CD4-positive, alpha-beta T cell (primary cell): ENCODE measurements at regions not wholly inside any gene's neighbourhood (a gene's known extent, or its start where the extent isn't known, plus 50 kb on each side); places are given as distances from the start of the nearest gene placed in this dataset.

Source experiments
- ATAC-seq: fragments of 200-7000 bp; cut with Tn5 transposase; one replicate; pipeline ENCODE4 v1.10.0; 2022; ENCODE audit warnings: mild to moderate bottlenecking; ENCODE audit not compliant: poor library complexity
- CTCF ChIA-PET: fragments of 350-600 bp; sonication (Branson Sonifier 250); formaldehyde crosslinking; loops from one replicate; lab custom pipeline; 2021; ENCODE audit warnings: antibody characterized with exemption, inconsistent platforms; lab: Charles Lee
- POLR2A ChIA-PET: fragments of 350-600 bp; sonication (Branson Sonifier 250); formaldehyde crosslinking; loops from one replicate; lab custom pipeline; 2021; ENCODE audit warnings: antibody characterized with exemption, inconsistent platforms; lab: Charles Lee
- DNase-seq, 14 experiments: peaks; one replicate each; pipeline ENCODE4 v3.0.0-alpha.2; 2013 to 2020; ENCODE audit warnings: mixed read lengths in 2 of 14
- H3K27ac ChIP-seq, 2 donors: one replicate each; pipeline versions ENCODE4 v1.5.1 to v1.7.0; 2013; ENCODE audit warnings: low read length in 2 of 2, low read depth in 1 of 2, mild to moderate bottlenecking in 1 of 2
- H3K27me3 ChIP-seq, 2 experiments: 1 replicate in 1 of 2; 2 replicates in 1 of 2; pipeline versions ENCODE4 v1.6.1 to v1.7.0; 2013; ENCODE audit warnings: low read length in 2 of 2, control low read depth in 1 of 2, mild to moderate bottlenecking in 1 of 2, moderate library complexity in 1 of 2; ENCODE audit not compliant: insufficient read depth in 2 of 2, control insufficient read depth in 1 of 2
- H3K36me3 ChIP-seq: one replicate; pipeline ENCODE4 v1.6.1; 2013; ENCODE audit warnings: low read length, control low read depth; ENCODE audit not compliant: insufficient read depth
- H3K4me1 ChIP-seq: one replicate; pipeline ENCODE4 v1.6.1; 2013; ENCODE audit warnings: low read length, control low read depth; ENCODE audit not compliant: insufficient read depth
- H3K4me3 ChIP-seq: one replicate; pipeline ENCODE4 v1.5.1; 2013; ENCODE audit warnings: mild to moderate bottlenecking, low read length, moderate library complexity
- H3K9me3 ChIP-seq, 2 experiments: 1 replicate in 1 of 2; 2 replicates in 1 of 2; pipeline versions ENCODE4 v1.6.1 to v1.7.0; 2013; ENCODE audit warnings: low read length in 2 of 2, mild to moderate bottlenecking in 2 of 2, control low read depth in 1 of 2, moderate library complexity in 1 of 2; ENCODE audit not compliant: control insufficient read depth in 1 of 2, insufficient read depth in 1 of 2
- H3K27ac Mint-ChIP-seq: one replicate; pipeline ENCODE4 v1.8.0; 2020; ENCODE audit warnings: mixed read lengths
- H3K27me3 Mint-ChIP-seq: one replicate; pipeline ENCODE4 v1.8.0; 2021; ENCODE audit warnings: mixed read lengths
- H3K36me3 Mint-ChIP-seq: one replicate; pipeline ENCODE4 v1.8.0; 2021; ENCODE audit warnings: low read depth, mixed read lengths
- H3K4me1 Mint-ChIP-seq: one replicate; pipeline ENCODE4 v1.8.0; 2021; ENCODE audit warnings: low read depth, mixed read lengths
- H3K4me3 Mint-ChIP-seq: one replicate; pipeline ENCODE4 v1.8.0; 2020; ENCODE audit warnings: mild to moderate bottlenecking, mixed read lengths
- H3K9me3 Mint-ChIP-seq: one replicate; pipeline ENCODE4 v1.8.0; 2020; ENCODE audit warnings: mixed read lengths
- CTCF ChIP-seq: fragments of 200-600 bp; IDR thresholded peaks from one replicate; pipeline ENCODE4 v1.8.0; 2022; ENCODE audit warnings: antibody characterized with exemption, mild to moderate bottlenecking
- intact Hi-C, 2 experiments: fragments of 100-400 bp; cut with DNase I in 1 of 2; cut with micrococcal nuclease in 1 of 2; formaldehyde crosslinking; loops; one replicate each; pipeline versions ENCODE4 v1.15.1 to v1.9.0; 2023 to 2025; cut with DNase I, micrococcal nuclease

DNA sequence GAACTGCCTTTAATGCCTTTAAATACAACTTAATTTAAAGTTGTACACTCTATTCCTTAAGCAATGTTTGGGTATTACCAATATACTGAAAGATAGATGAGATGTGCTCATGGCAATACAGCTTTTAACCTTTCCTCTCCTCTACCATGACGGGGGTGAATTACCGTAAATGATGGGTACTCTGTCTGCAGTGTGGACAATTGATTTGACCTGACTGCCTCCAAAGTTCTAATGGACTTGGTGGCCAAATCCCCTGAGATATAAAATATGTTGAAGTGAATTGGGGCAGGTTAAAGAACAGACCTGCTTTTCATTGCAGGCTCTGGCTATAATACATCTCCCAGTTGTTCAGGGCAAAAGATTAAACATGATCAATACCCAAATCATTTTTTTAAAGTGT is 367.4 kb upstream of the NR5A2 start:
- CTCF ChIA-PET, result no interaction called here
- intact Hi-C loops, result no loop called here
- Histone ChIP-seq H3K27ac (no peak overlapping the region), H3K36me3 (no peaks in the 10 kb centered on the region), H3K27me3 (no peaks in the 10 kb centered on the region), H3K4me1 (no peaks in the 10 kb centered on the region), H3K9me3 (no peaks in the 10 kb centered on the region), H3K4me3 (no peak overlapping the region)
- Mint-ChIP-seq H3K4me1 (no peaks in the 10 kb centered on the region), H3K9me3 (no peaks in the 10 kb centered on the region), H3K27ac (no peak overlapping the region), H3K4me3 (no peak overlapping the region), H3K36me3 (no peaks in the 10 kb centered on the region), H3K27me3 (peaks cover 16% of the 10 kb centered on the region)
- no peak for TF ChIP-seq CTCF
- POLR2A ChIA-PET, result no interaction called here
- ATAC-seq (no peak), DNase-seq (no peak)

- Mint-ChIP-seq H3K4me3 (no peak overlapping the region), H3K9me3 (no peaks in the 10 kb centered on the region), H3K27me3 (peaks cover 6% of the 10 kb centered on the region), H3K27ac (no peak overlapping the region), H3K4me1 (no peaks in the 10 kb centered on the region), H3K36me3 (no peaks in the 10 kb centered on the region)
- H3K4me3 ChIP-seq, result no peak overlapping the region
- H3K27ac ChIP-seq, result no peak overlapping the region
- DNase-seq (no peak), ATAC-seq (no peak)
- POLR2A ChIA-PET, result no interaction called here
- no peaks in the 10 kb centered on the region for H3K4me1 ChIP-seq
- CTCF ChIA-PET, result no interaction called here
- no peaks in the 10 kb centered on the region for H3K9me3 ChIP-seq
- intact Hi-C loops, result no loop called here
- no peaks in the 10 kb centered on the region for H3K27me3 ChIP-seq
- no peak for TF ChIP-seq CTCF
- no peaks in the 10 kb centered on the region for H3K36me3 ChIP-seq
Measured at GRCh38 chr1:199665371-199665770, 362.1 kb upstream of the NR5A2 start.

DNA sequence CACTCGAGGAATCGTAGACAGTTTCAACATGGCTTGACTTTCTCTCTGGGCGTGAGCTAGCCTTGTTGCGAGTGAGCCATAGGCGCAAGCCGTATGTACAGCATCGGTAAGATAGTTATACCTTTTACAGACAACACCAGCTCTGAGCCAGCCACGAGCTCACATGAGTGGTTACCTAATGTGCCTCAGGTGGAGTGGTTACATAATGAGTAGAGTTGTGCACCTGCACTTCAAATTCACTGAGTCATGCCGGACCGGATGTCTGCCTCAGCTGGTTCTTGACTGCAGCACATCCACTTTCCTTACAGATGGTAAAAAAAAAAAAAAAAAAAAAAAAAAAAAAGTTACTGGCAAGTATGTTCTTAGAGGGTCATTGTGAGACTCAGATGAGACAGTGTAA is 360.4 kb upstream of the NR5A2 start:
- no peaks in the 10 kb centered on the region for H3K4me1 Mint-ChIP-seq
- H3K36me3 Mint-ChIP-seq, result no peaks in the 10 kb centered on the region
- DNase-seq (no peak), ATAC-seq (no peak)
- Histone ChIP-seq H3K9me3 (no peaks in the 10 kb centered on the region), H3K27ac (no peak overlapping the region), H3K27me3 (no peaks in the 10 kb centered on the region), H3K36me3 (no peaks in the 10 kb centered on the region), H3K4me1 (no peaks in the 10 kb centered on the region), H3K4me3 (no peak overlapping the region)
- no peak for TF ChIP-seq CTCF
- CTCF ChIA-PET, result no interaction called here
- intact Hi-C loops, result no loop called here
- H3K27me3 Mint-ChIP-seq, result no peaks in the 10 kb centered on the region
- no peaks in the 10 kb centered on the region for H3K9me3 Mint-ChIP-seq
- H3K27ac Mint-ChIP-seq, result no peak overlapping the region
- POLR2A ChIA-PET, result no interaction called here
- no peak overlapping the region for H3K4me3 Mint-ChIP-seq
